AG10803 (cell line): ENCODE measurements at regions not wholly inside any gene's neighbourhood (a gene's known extent, or its start where the extent isn't known, plus 50 kb on each side); places are given as distances from the start of the nearest gene placed in this dataset.
A peak's percentile ranks its signal among the peaks of the same experiment; 100 is the strongest.
"Not testable (repeated sequence)": the region's sequence is repeated elsewhere in the genome, so short reads cannot be mapped to it uniquely, and the experiment has no call there.

Experiments used
- DNase-seq: peaks from one replicate; pipeline ENCODE4 v3.0.0; 2010; ENCODE audit warnings: low read depth
- H3K4me3 ChIP-seq: 2 replicates; pipeline ENCODE4 v1.5.1; 2011; ENCODE audit warnings: mild to moderate bottlenecking, low read length, control low read depth
- CTCF ChIP-seq: conservative IDR thresholded peaks from 2 replicates; pipeline ENCODE4 v1.5.1; 2011; ENCODE audit warnings: mild to moderate bottlenecking, low read length, control low read depth, inconsistent platforms

DNA sequence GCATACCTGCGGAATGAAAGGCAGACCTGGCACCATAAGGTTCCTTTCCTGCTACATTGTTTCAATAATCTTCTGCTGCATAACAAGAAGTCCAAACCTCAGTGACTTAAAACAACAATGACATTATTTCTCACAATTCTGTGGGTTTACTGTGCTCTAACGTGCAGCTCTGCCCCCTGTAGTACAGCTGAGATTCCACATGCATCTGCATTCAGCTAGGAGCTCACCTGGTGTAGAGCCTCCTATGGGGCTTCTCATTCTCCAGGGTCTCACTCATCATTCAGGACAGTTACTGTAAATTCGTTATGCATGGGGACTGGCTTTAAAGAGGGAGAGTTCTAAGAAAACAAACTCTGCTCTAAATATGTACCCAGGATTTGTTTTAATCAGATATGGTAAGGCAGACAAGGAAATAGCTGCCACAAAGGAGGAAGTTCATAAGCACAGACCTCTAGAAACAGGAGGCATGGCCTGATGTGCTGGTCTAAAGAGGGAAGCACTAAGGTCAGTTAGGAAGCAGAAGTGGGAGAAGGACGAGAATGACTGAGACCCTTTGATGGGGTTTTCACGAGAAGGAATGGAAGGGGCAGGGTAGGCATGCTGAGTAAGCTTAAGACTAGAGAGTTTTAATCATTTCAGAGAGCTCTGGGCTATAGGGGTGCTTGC is 347.0 kb downstream of the NEK10 start:
- no peak for TF ChIP-seq CTCF
- H3K4me3 ChIP-seq = no peak overlapping the region
- DNase-seq = peak; percentile 0

DNA sequence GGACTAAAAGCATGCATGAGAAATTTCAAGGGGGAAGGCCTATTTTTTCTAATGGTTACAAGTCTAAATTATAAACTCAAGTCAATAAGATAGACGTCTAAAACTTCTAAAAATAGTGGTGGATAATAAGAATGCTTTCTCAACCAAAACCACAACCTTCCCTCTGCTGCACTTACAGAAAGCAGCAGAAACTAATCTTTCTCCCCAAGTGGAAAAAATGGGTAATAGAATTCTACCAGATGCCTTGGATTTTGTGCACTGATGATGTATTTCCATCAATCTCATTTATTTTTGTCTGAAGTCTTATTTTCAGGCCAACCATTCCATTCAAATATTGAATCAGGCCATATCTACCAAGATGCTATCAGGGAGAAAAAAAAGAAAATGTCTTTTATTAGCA is 344.7 kb downstream of the NEK10 start:
- no peak for TF ChIP-seq CTCF
- H3K4me3 ChIP-seq = no peak overlapping the region
- DNase-seq = no peak

DNA sequence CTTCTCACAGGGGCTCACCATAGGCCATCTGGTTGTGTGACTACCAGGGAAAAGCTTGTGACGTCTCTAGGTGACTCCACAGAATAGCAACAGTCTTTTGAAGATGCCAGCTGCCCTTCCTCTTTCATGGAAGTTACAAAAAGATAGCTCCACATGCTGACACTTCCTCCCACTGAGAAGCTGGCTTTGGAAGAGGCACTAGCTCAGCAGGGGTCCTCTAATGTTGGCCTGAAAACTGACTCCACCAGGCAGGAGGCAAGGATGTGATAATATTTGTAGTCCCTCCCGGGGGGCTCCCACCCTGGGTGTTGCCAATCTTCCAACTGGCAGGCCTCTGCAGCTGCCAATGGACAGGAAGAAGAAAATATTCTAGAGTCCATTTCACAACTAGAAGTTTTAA is 343.5 kb downstream of the NEK10 start:
- no peak for TF ChIP-seq CTCF
- DNase-seq = no peak
- H3K4me3 ChIP-seq = no peak overlapping the region

DNA sequence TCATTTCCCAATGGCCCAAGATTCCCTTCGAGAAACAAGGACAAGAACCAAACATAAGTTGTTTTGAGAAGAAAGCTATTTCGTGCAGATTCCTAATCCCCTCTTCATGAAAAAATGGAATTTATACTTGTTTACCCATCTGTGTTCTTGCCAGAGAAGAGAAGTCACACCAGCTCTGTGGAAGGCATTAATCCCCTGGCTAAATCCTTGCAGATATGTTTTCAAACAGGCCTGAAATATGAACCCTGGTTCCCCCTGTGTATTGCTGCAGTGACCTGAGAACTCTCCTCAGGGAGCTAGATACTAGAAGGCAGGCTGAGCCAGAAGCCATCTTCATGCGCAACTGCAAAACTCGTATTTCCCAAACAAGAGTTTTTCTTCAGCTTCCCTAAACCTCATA is 337.7 kb downstream of the NEK10 start:
- no peak for DNase-seq
- TF ChIP-seq CTCF = no peak
- H3K4me3 ChIP-seq = no peak overlapping the region

DNA sequence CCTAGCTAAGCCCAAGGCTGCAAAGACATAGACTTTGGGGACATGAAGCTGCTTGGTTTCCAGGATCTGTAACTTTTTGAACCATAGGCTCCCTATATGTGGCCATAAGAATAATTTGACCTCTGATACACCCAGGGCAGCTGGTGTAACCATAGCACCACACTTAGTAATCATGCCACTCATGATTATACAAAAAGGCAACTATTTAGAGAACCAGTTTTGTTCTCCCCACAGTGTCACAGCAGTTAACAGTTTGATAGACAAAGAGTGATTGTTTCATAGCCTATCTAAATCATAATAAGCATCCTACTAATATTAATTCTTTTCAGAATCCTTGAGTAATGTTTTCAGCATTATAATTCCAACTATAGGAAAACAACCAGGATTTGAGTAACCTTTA is 334.9 kb downstream of the NEK10 start:
- no peak for TF ChIP-seq CTCF
- no peak for DNase-seq
- no peak overlapping the region for H3K4me3 ChIP-seq

DNA sequence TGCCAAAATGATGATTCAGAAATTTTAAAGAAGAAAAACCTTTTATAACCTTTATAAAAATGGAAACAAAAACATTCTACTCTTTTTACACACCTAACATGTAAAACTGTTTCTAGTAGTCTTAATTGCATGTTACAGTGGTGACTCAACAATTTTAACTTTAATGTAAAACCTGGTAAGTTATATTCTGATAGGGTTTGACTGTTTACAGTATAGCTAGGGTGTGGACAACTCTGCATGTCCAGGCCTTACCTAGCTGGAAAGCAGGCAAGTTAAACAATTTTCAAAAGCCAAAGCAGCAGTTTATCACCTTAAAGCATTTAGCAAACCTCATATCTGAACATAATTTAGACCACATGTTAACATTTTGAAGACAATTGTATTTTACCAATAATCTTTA is 328.5 kb downstream of the NEK10 start:
- no peak for DNase-seq
- TF ChIP-seq CTCF = no peak
- no peak overlapping the region for H3K4me3 ChIP-seq

GRCh38 chr3:27042541-27042940 is 326.6 kb downstream of the NEK10 start:
- DNase-seq, H3K4me3 ChIP-seq: not testable (repeated sequence)

DNA sequence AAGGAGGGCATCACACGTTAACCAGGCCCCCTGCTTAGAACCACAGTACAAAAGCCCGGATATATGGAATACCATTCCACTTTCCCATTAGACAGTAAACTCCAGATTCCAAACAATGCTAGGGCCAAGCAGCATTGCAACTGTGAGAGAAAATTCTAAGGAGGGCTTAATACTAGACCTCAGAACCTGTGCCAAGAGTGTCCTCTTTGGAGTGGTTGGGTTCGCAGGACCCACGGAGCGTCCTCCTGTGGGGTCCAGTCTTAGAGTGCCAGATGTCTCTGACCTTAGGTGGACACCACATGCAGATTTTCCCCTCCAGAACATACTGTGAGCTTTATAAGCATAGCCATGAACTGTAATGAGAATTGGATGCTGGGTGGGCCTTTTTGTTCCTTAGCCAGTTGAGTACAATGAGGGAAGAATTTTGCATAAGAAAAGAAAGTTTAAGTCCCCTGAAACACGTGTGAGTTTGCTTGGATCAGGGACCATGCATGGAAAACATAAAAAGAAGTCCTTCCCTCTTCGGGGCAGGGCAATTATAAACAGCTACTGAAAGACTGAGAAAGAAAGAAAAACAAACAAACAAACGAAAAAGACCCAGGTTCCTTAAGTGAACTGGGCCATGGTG is 325.7 kb downstream of the NEK10 start:
- no peak overlapping the region for H3K4me3 ChIP-seq
- TF ChIP-seq CTCF = no peak
- DNase-seq = no peak
